ENCODE measurements at regions not wholly inside any gene's neighbourhood (a gene's known extent, or its start where the extent isn't known, plus 50 kb on each side); places are given as distances from the start of the nearest gene placed in this dataset.

- Histone ChIP-seq H3K36me3 (replicated peaks; ENCODE audit: insufficient read depth, low read depth) (no peaks in the 10 kb centered on the region), H3K79me2 (no peaks in the 10 kb centered on the region), H2AFZ (no peak overlapping the region), H3K4me3 (no peak overlapping the region), H3K9me2 (replicated peaks; ENCODE audit: insufficient read depth) (no peaks in the 10 kb centered on the region), H3K27ac (no peak overlapping the region), H4K20me1 (ENCODE audit: insufficient read depth, poor library complexity, severe bottlenecking) (no peaks in the 10 kb centered on the region), H3K27me3 (no peaks in the 10 kb centered on the region), H3K4me2 (no peak overlapping the region), H3K9me3 (ENCODE audit: low read depth) (no peaks in the 10 kb centered on the region), H3K4me1 (ENCODE audit: insufficient read depth) (no peaks in the 10 kb centered on the region)
- TF ChIP-seq CTCF (IDR thresholded peaks at IDR 0.05; ENCODE audit: poor library complexity): no peak
- no peak for DNase-seq (ENCODE audit: low spot score)
- 86% methylated on average over 1 of the region's 1 CpG for WGBS (ENCODE audit: low lambda C conversion rate, missing lambda C conversion rate)
Observed at GRCh38 chr12:71038960-71039359, 118.4 kb upstream of the PTPRR start.

GRCh38 chr12:71036526-71036925 is 116.0 kb upstream of the PTPRR start:
- Histone ChIP-seq H2AFZ (no peak overlapping the region), H3K36me3 (replicated peaks; ENCODE audit: insufficient read depth, low read depth) (no peaks in the 10 kb centered on the region), H4K20me1 (ENCODE audit: insufficient read depth, poor library complexity, severe bottlenecking) (no peaks in the 10 kb centered on the region), H3K9me3 (ENCODE audit: low read depth) (no peaks in the 10 kb centered on the region), H3K4me1 (ENCODE audit: insufficient read depth) (no peaks in the 10 kb centered on the region), H3K27ac (no peak overlapping the region), H3K9me2 (replicated peaks; ENCODE audit: insufficient read depth) (no peaks in the 10 kb centered on the region), H3K4me2 (no peak overlapping the region), H3K4me3 (no peak overlapping the region), H3K27me3 (no peaks in the 10 kb centered on the region), H3K79me2 (no peaks in the 10 kb centered on the region)
- DNase-seq (ENCODE audit: low spot score): no peak
- 59% methylated on average over 1 of the region's 1 CpG for WGBS (ENCODE audit: low lambda C conversion rate, missing lambda C conversion rate)
- no peak for TF ChIP-seq EZH2phosphoT487 (IDR thresholded peaks at IDR 0.05; ENCODE audit: low read depth, severe bottlenecking, unreplicated experiment)
- TF ChIP-seq CTCF (IDR thresholded peaks at IDR 0.05; ENCODE audit: poor library complexity): no peak
- TF ChIP-seq EZH2 (IDR thresholded peaks at IDR 0.05; ENCODE audit: borderline replicate concordance): no peak

GRCh38 chr12:71032933-71033332 is 112.4 kb upstream of the PTPRR start:
- no peaks in the 10 kb centered on the region for H4K20me1 ChIP-seq (ENCODE audit: insufficient read depth, poor library complexity, severe bottlenecking)

More at GRCh38 chr12:71032933-71033332, 112.4 kb upstream of the PTPRR start:
- no peaks in the 10 kb centered on the region for H3K79me2 ChIP-seq
- 78% methylated on average over 4 of the region's 4 CpGs for WGBS (ENCODE audit: low lambda C conversion rate, missing lambda C conversion rate)
- no peak for DNase-seq (ENCODE audit: low spot score)
- no peaks in the 10 kb centered on the region for H3K4me1 ChIP-seq (ENCODE audit: insufficient read depth)
- H3K27ac ChIP-seq: no peak overlapping the region
- H3K4me2 ChIP-seq: no peak overlapping the region
- no peaks in the 10 kb centered on the region for H3K9me3 ChIP-seq (ENCODE audit: low read depth)
- no peak overlapping the region for H2AFZ ChIP-seq
- no peak for TF ChIP-seq EZH2 (IDR thresholded peaks at IDR 0.05; ENCODE audit: borderline replicate concordance)
- TF ChIP-seq EZH2phosphoT487 (IDR thresholded peaks at IDR 0.05; ENCODE audit: low read depth, severe bottlenecking, unreplicated experiment): no peak
- no peak for TF ChIP-seq CTCF (IDR thresholded peaks at IDR 0.05; ENCODE audit: poor library complexity)
- H3K4me3 ChIP-seq: no peak overlapping the region
- no peaks in the 10 kb centered on the region for H3K36me3 ChIP-seq (replicated peaks; ENCODE audit: insufficient read depth, low read depth)
- H3K9me2 ChIP-seq (replicated peaks; ENCODE audit: insufficient read depth): no peaks in the 10 kb centered on the region
- H3K27me3 ChIP-seq: no peaks in the 10 kb centered on the region
